ENCODE measurements at regions not wholly inside any gene's neighbourhood (a gene's known extent, or its start where the extent isn't known, plus 50 kb on each side); places are given as distances from the start of the nearest gene placed in this dataset.

DNA sequence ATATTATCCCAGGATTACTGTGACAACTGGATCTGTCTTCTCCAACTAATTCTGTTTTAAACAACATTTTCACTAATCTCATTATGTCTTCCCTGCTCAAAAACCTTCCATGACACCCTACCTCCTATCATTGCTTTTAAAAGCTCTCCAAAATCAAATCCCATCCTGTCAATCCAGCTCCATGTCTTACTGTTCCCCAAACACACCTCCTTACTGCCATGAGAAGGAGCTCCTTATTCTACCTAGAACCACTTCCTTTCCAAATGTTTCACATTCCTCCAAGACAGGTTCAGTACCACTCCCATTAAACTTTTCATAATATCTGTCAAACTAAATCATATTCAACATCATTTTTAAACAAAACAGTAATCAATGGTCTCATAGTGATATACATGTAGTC is 66.9 kb upstream of the WDR17 start:
- TF ChIP-seq, protein P1, sequence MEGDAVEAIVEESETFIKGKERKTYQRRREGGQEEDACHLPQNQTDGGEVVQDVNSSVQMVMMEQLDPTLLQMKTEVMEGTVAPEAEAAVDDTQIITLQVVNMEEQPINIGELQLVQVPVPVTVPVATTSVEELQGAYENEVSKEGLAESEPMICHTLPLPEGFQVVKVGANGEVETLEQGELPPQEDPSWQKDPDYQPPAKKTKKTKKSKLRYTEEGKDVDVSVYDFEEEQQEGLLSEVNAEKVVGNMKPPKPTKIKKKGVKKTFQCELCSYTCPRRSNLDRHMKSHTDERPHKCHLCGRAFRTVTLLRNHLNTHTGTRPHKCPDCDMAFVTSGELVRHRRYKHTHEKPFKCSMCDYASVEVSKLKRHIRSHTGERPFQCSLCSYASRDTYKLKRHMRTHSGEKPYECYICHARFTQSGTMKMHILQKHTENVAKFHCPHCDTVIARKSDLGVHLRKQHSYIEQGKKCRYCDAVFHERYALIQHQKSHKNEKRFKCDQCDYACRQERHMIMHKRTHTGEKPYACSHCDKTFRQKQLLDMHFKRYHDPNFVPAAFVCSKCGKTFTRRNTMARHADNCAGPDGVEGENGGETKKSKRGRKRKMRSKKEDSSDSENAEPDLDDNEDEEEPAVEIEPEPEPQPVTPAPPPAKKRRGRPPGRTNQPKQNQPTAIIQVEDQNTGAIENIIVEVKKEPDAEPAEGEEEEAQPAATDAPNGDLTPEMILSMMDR (IDR thresholded peaks at IDR 0.05): no peak
- no peak for TF ChIP-seq POLR2A (IDR thresholded peaks at IDR 0.05)
